ENCODE measurements at regions not wholly inside any gene's neighbourhood (a gene's known extent, or its start where the extent isn't known, plus 50 kb on each side); places are given as distances from the start of the nearest gene placed in this dataset.

- TF ChIP-seq CTCF (IDR thresholded peaks at IDR 0.05 in 8 of 11, conservative IDR thresholded peaks at IDR 0.05 in 3 of 11) = no peak
- TF ChIP-seq POLR2A (IDR thresholded peaks at IDR 0.05) = no peak
- no peak for TF ChIP-seq POLR2AphosphoS5 (IDR thresholded peaks at IDR 0.05)
Observed at GRCh38 chr3:66812741-66813140, 185.4 kb upstream of the KBTBD8 start.

Data from spleen (tissue), 7 donors.